GM18511 (cell line): ENCODE measurements at regions not wholly inside any gene's neighbourhood (a gene's known extent, or its start where the extent isn't known, plus 50 kb on each side); places are given as distances from the start of the nearest gene placed in this dataset.
A peak's percentile ranks its signal among the peaks of the same experiment; 100 is the strongest.
"Not testable (repeated sequence)": the region's sequence is repeated elsewhere in the genome, so short reads cannot be mapped to it uniquely, and the experiment has no call there.

Experiments used
- ATAC-seq: cut with Tn5 transposase; IDR thresholded peaks from one replicate; pipeline ENCODE4 v1.9.1; 2021; ENCODE audit warnings: mild to moderate bottlenecking, moderate library complexity; ENCODE audit not compliant: unreplicated experiment

DNA sequence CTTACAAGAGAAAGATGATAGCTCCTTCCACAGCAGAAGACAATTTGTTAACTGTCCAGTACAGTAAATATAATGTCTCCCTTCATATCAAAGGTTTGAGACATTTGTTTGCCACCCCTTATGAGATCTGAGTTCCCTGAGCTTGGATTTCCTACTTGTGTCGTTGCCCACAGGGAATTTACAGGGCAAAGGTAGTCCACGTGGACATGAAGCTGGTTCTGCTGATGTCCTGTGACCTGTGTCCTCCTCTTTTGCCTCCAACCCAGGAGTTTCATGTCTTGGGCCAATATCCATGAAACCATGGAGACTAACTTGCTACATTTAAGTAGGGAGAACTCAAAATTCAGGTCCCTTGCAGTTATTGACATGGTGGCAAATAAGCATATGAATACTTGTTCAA is 172.2 kb upstream of the KCTD7 start:
- ATAC-seq, result not testable (repeated sequence)

DNA sequence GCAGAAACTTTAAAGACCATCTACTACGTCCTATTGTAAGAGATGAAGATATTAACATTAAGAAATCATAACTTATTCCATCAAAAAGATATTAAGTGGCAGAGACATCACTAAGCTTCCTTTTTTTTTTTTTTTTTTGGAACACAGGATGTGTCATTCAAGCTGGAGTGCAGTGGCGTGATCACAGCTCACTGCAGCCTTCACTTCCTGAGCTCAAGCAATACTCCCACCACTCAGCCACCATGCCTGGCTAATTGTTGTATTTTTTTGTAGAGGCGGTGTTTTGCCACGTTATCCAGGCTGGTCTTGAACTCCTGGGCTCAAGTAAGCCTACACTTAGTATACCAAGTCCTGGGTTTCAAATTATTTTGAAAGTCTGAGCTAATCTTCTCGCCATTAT is 169.7 kb upstream of the KCTD7 start:
- not testable (repeated sequence) for ATAC-seq

DNA sequence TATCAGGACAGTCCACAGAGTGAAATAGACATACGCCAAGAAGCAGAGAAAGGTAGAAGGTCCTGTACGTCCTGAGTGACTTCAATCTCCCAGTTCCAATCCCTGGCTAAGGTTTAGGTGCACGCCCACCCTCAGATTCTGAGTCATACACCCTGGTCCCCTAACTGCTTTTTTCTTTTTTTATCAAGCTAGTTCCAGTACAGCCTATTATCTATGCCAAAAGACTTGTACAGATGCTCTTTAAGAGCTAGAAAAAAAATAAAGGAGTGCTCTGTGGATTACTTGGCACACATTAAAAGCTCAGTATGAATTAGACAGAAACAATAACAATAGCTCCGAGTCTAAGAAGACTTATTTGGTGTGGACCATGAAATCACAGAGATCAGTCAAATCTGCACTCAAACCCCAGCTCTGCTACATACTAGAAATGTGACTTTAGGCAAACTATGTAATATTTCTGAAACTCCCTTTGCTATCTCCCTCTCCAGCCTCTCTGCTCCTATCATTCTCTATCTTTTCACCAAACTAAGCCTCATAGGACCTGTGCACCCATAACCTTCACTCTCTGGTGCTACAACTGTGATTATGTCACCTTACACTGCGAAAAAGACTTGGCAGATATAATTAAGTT is 168.8 kb upstream of the KCTD7 start:
- ATAC-seq, result not testable (repeated sequence)

DNA sequence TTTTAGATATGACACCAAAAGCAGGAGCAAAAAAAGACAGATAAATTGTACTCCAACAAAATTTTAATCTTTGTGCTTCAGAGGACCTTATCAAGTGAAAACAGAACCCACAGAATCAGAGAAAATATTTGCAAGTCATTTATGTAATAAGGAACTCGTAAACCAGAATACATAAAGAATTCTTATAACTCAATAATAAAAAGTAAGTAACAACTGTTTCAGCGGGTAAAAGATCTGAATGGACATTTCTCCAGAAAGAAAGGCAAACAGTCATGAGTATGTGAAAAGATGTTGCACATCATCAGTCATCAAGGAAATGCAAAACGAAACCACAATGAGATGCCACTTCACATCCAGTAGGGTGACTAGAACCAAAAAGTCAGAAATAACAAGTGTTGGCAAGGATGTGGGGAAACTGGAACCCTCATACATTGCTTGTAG is 167.7 kb upstream of the KCTD7 start:
- no peak for ATAC-seq

DNA sequence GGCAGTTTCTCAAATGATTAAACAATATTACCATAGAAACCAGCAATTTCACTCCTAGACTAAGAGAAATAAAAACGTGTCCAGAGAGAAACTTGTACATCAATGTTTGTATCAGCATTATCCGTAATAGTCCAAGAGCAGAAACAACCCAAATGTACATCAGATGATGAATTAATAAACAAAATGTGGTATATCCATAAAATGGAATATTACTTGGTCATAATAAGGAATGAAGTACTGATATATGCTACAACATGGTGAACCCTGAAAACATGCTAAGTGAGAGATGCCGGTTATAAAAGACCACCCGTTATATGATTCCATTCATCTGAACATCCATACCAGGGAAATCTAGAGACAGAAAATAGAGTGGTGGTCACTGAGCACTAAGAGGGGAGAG is 167.3 kb upstream of the KCTD7 start:
- not testable (repeated sequence) for ATAC-seq

DNA sequence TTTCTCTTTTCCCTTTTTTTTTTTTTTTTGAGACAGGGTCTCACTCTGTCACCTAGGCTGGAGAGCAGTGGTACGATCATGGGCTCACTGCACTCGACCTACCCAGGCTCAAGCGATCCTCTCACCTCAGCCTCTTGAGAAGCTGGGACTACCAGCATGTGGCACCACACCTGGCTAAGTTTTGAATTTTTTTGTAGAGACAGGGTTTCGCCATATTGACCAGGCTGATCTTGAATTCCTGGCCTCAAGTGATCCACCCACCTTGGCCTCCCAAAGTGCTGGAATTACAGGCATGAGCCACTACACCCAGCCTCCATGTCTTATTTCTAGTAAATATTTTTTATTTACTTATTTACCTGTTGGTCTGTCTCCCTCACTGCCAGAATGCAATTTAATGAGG is 165.8 kb upstream of the KCTD7 start:
- not testable (repeated sequence) for ATAC-seq

DNA sequence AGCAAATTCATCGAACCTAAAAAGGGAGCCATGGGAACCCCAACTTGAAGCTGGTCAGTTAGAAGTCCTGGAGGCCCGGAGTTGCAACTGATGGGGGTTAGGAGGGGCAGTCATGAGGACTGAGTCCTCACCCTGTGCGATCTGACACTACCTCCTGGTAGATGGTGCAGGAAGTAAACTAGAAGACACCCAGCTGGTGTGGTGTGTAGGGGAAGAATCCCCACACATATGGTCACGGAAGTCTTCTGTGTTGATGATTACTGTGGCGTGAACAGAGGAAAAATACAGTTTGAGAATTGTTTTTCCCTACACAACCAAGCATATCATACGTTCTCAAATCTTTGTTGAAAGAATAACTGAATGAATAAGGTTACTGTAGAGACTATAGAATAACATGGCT is 164.6 kb upstream of the KCTD7 start:
- no peak for ATAC-seq

DNA sequence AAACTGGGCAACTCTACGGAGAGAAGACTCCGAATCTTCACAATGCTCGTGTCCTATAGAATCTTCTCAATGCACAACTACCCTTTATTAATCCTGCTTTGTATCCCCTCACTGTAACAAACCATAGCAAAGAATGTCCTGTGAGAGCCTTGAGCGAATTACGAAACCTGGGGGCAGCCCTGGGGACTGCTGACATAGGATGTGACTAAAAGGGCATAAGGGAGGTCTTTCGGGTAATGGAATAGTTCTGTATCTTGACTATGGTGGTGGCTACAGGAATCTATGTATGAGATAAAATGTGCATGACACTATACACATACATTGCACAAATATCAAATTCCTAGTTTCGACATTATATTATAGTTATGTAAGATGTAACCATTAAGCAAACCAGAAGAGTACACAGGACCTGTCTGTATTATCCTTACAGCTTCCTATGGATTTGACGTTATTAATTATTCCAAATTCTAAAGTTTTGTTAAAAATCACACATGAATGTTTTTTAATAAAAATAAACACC is 162.5 kb upstream of the KCTD7 start:
- ATAC-seq, result no peak

DNA sequence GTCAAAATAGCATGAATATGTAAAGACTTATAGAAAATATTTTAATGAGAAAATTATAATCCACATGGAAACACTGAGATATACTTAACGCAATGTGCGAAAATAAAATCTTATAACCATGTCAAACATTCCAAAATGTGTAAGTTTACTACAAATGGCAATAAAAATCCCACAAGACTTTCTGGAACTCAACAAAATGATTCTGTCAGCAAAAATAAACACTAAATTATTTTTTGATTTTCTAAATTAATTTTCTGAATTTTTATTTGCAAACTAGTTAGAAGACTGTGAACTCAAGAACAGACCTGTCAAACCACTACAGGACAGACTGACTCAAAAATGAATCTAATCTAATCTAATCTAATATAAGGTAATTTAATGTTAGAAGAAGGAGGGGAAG is 160.8 kb upstream of the KCTD7 start:
- ATAC-seq, result no peak

DNA sequence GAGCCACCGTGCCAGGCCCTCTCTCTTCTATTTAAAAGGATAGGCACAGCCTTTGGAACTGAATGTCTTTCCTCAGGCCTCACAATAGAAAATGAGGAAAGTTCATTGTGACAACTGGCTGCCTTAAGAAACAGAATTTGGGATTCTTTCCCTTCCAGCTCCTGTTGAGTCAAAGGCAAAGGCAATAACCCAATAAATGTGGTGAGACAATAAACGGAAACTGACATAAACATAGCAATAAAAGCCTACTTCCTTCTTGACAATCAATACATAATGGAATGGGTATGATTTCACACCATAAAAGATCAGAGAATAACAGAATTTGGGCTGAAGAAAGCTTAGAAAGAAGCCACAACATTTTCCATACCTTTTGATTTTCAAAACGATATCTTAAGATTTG is 155.6 kb upstream of the KCTD7 start:
- not testable (repeated sequence) for ATAC-seq

DNA sequence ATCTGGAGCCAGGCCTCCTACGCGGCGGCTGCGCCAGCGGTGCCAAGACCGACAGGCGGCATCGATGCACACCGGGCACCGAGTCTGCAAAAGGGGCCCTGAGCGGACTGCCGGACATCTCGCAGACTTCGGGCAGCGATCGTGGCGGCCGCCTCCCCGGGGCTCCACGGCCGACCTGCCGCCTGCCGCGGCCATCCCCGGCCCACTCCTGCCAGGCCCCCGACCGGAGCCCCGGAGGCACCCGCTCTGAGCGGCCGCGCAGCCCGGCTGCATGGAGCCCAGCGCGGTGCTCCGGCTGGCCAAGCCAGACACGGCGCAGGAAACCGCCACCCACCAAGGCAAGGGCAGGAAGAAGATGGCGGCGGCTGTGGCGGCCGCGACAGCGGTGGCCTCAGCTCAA is 154.2 kb upstream of the KCTD7 start:
- ATAC-seq, result no peak

DNA sequence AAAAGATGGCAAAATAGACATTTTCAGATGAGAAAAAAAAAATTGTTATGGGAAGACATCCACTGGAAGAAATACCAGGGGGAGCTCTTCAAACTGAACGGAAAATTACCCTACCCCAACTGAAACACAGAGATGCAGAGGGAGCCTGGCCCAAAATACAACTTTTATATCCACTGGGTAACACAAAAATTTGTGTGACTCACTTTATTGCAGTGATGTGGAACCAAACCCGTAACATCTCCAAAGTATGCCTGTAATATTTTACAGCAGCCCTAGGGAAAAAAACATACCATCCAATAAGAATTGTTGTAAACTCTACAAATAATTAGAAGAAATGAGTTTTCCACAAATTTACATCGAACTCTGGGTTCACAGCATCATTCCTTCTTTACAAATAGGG is 152.6 kb upstream of the KCTD7 start:
- not testable (repeated sequence) for ATAC-seq

DNA sequence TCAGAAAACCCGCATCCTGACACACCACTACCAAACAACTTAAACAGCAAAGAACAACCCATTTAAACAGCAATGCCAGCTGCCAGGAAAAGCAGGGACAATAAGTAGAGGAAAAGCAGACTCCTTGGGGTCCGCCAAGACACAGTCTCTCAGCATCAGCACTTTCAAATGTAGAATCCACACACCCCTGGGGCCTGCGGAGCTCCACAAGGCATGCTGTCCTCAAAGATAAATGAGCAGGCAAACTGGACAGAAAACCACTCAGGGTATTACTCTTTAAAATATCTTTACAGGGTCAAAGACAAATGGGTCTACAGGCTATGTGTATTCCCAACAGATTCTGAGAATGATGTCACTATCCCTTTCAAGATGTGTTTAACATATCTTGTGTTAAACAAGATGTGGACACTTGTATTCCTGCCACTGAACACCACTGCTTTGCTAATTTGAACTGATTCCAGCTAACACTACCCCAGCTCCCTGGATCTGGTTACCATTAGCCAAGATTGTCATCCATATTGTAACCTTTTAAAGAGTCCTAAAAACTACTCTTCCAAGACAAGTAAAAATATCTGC is 150.8 kb upstream of the KCTD7 start:
- ATAC-seq, result not testable (repeated sequence)

DNA sequence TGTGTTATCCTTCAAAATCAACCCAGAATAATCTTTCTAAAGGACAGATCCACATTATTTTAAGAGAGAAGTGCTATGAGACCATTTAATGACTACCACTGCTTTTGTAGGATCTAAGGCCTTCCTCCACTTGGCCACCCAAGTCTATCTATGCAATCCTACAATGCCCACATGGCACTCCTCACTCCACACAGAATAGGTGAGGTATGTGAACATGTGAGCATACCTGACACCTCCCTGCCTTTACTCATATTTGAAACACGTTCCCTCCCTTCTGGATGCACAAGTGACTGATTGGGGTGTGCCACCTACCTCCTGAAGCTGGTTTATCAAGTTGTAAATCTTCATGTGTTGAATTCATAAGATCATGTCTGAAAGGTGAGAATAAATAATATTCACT is 147.5 kb upstream of the KCTD7 start:
- ATAC-seq, result not testable (repeated sequence)

DNA sequence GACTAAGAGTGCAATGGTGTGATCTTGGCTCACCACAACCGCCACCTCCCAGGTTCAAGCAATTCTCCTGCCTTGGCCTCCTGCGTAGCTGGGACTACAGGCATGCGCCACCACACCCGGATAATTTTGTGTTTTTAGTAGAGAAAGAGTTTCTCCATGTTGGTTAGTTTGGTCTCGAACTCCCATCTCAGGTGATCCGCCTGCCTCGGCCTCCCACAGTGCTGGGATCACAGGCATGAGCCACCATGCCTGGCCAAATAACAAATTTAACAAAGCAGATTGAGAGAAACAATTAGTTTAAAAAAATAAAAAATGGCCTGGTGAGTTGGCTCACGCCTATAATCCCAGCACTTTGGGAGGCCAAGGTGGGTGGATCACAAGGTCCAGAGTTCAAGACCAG is 139.6 kb upstream of the KCTD7 start:
- not testable (repeated sequence) for ATAC-seq

DNA sequence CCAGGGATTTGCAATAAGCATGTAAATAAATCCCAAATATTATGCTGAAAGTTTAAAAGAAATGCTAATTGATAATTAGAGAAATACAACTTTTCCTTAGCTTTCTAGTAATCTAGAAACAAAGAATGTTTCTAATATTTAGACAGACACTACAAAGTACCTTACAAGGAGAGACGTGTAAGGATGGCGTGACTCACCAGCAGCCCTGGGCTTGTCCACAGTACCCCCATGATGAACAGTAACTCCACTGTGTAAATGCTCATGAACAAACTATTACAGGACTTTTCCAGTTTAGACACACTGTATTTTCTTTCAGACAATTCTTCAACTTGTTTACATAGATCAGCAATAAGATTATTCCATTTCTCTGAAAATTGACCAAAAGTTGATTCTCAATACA is 138.9 kb upstream of the KCTD7 start:
- not testable (repeated sequence) for ATAC-seq

DNA sequence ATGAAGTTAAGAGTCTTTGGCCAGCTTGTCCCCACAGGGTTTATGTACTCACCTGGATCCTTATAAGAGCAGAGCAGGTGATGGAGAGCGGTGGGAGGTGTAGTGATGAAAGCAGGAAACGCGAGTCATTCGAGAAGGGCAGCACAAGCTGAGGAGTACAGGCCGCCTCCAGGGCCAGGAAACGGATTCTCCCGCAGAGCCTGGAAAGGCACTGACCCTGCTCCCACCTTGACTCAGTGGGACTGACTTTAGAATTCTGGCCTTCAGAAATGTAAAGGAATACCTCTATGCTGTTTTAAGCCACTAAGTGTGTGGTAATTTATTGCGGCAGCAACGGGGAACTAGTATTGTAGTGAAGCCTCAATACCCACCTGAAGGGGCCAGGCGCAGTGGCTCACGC is 137.7 kb upstream of the KCTD7 start:
- not testable (repeated sequence) for ATAC-seq

DNA sequence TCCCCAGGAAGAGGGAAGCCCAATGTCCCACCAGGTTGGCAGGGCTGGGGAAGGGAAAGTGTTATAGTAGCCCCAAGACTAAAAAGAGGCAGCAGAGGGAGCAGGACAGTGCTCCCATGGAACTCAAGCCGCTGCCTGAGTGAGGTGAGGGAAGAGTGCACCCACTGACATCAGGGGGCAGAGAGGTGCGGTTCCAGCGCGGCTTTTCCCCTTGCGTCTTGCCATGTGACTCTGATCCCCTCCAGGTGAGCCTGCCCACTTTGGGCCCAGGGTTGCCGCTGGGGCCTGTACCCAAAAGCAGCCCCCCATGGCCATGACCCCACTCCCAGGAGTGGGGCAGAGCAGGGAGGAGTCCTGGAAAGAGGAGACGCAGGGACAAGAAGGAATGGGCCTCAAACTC is 136.3 kb upstream of the KCTD7 start:
- ATAC-seq, result not testable (repeated sequence)

DNA sequence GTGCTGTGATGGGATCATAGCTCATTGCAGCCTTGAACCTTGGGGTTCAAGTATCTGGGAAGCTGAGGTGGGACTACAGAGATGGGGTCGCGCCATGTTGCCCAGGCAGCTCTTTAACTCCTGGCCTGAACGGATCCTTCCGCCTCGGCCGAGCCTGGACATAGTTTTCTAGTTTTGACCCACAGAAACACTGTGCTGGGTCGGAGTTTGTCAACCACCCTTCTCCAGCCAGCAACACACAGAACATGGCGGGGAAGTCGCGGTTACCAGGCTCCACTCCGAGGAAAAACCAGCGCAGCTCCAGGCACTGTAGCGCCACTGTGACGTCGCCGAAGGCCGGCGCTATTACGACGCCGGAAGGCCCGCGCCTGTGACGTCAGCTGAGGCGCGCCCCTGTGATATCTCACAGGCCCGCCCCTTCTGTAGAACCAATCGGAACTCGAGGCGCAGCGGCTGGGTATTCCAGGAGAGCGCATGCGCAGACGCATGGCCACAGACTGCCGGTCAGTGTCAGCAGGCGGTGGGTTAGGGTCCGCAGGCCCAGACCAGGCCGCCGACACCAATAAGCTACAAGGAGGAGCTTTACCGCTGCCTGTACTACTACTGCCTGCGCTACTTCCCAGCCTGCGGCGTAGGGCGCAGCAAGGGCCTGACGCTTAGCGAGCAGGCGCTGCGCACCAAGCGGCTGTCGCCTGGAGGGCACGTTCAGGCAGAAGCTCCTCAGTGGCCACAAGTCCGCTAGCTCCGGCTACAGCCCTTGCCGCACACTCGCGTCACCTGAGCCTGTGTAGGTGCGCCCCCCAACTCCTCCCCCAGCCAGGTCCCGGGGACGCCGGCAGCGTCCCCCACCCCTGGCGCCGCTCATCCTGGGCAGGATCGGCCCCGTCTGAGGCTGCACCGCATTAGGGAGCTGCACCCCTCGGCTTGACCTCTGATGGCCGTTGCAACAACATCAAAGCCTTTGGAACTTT is 135.2 kb upstream of the KCTD7 start:
- peak; percentile 98 for ATAC-seq

DNA sequence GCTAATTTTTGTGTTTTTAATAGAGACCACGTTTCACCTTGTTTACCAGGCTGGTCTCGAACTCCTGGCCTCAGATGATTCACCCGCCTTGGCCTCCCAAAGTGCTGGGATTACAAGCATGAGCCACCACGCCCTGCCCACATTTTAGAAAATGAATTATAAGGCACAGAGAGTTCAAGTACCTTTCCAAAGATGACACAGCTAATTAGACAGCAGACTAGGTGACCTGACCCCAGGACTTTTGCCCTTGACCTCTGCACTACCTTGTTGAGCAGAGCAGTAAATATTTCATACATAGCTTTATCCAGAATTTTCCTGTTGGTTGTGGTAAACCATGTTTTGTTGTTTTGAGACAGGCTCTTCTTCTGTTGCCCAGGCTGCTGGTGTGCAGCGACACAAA is 131.3 kb upstream of the KCTD7 start:
- no peak for ATAC-seq

DNA sequence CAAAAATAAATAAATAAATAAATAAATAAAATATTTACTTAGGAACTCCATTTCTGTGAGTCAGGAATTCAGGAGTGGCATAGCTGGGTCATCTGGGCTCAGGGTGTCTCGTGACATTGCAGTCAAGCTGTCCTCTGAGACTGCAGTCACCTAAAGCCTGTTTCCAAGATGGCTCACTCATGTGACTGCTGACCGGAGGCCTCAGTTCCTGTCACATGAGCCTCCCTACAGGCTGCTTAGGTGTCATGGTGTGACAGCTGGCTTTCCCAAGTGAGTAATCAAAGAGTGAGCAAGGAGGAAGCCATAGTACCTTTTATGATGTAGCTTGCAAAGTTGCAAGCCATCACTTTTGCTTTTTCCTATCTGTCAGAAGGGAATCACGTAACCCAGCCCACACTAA is 128.6 kb upstream of the KCTD7 start:
- ATAC-seq, result no peak
